Testis (tissue), 2 donors: ENCODE measurements at regions not wholly inside any gene's neighbourhood (a gene's known extent, or its start where the extent isn't known, plus 50 kb on each side); places are given as distances from the start of the nearest gene placed in this dataset.

Experiments used
- CTCF ChIP-seq, 3 experiments: fragments of 450-650 bp in 2 of 3; fragments of 200-600 bp in 1 of 3; sonication (generic) in 1 of 3; IDR thresholded peaks; one replicate each; pipeline ENCODE4 v1.5.1; 2016 to 2019; ENCODE audit warnings: antibody characterized with exemption in 3 of 3, mild to moderate bottlenecking in 2 of 3, moderate library complexity in 1 of 3
- POLR2A ChIP-seq: fragments of 450-650 bp; IDR thresholded peaks from one replicate; pipeline ENCODE4 v1.6.1; 2017; ENCODE audit warnings: antibody characterized with exemption, mild to moderate bottlenecking, moderate library complexity

GRCh38 chr2:89780318-89780717 is 1088.8 kb downstream of the RPIA start:
- TF ChIP-seq CTCF (IDR thresholded peaks at IDR 0.05) (no peak), POLR2A (no peak)
